ENCODE measurements at regions not wholly inside any gene's neighbourhood (a gene's known extent, or its start where the extent isn't known, plus 50 kb on each side); places are given as distances from the start of the nearest gene placed in this dataset.

DNA sequence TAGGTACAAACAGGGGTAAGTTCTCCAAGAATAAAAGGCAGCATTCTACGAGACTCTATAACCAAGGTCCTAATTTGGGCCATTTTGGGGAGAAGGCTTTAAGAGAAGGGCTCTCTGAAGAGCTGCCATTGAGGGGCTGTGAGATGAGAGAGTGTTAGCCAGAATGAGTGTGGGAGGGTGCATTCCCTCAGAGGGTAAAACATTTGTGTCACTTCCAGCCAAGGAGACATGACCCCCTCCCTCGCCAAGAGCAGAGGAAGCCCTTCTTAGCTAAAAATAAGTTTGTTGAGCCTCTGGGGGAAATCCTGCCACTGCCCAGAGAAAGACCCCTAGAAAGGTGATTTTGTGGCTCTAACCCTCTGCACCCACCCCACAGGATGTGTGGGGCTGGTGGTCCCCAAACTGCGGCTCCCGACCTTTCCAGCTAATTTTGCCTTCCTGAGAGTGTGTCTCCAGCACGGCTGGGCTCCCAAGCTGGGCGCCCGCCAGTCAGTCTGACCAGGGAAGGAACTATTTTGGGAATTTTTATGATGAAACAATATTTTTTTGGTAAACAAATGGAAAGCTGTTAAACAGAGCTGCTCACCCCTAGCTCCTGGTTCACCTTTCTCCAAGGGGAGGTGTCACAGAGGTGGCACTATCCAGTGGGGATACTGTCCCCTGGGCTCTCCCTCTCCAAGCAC is 65.9 kb upstream of the JDP2 start:
- TF ChIP-seq, protein P1, sequence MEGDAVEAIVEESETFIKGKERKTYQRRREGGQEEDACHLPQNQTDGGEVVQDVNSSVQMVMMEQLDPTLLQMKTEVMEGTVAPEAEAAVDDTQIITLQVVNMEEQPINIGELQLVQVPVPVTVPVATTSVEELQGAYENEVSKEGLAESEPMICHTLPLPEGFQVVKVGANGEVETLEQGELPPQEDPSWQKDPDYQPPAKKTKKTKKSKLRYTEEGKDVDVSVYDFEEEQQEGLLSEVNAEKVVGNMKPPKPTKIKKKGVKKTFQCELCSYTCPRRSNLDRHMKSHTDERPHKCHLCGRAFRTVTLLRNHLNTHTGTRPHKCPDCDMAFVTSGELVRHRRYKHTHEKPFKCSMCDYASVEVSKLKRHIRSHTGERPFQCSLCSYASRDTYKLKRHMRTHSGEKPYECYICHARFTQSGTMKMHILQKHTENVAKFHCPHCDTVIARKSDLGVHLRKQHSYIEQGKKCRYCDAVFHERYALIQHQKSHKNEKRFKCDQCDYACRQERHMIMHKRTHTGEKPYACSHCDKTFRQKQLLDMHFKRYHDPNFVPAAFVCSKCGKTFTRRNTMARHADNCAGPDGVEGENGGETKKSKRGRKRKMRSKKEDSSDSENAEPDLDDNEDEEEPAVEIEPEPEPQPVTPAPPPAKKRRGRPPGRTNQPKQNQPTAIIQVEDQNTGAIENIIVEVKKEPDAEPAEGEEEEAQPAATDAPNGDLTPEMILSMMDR (IDR thresholded peaks at IDR 0.05): no peak
- TF ChIP-seq POLR2AphosphoS5 (IDR thresholded peaks at IDR 0.05): no peak
- TF ChIP-seq EP300 (IDR thresholded peaks at IDR 0.05): no peak
